GM06990 (cell line): ENCODE measurements at regions not wholly inside any gene's neighbourhood (a gene's known extent, or its start where the extent isn't known, plus 50 kb on each side); places are given as distances from the start of the nearest gene placed in this dataset.
"Not testable (repeated sequence)": the region's sequence is repeated elsewhere in the genome, so short reads cannot be mapped to it uniquely, and the experiment has no call there.

ENCODE experiments used
- DNase-seq: peaks from one replicate; pipeline ENCODE4 v3.0.0-alpha.2; 2011; ENCODE audit not compliant: insufficient read length; ENCODE audit errors: extremely low read depth
- H3K27me3 ChIP-seq: replicated peaks from 2 replicates; pipeline ENCODE4 v1.6.0; 2011; ENCODE audit warnings: low read length; ENCODE audit not compliant: control insufficient read depth, insufficient read depth
- H3K36me3 ChIP-seq: 2 replicates; pipeline ENCODE4 v1.5.1; 2011; ENCODE audit warnings: low read length; ENCODE audit not compliant: control insufficient read depth, insufficient read depth
- H3K4me3 ChIP-seq: replicated peaks from 2 replicates; pipeline ENCODE4 v1.5.1; 2011; ENCODE audit warnings: low read depth, mild to moderate bottlenecking, control low read depth, low read length
- TF ChIP-seq, protein P1 (sequence below): IDR thresholded peaks from 2 replicates; pipeline ENCODE4 v1.5.1; 2011; ENCODE audit warnings: low read length, control low read depth, mild to moderate bottlenecking, inconsistent platforms; ENCODE audit not compliant: insufficient read depth, poor library complexity, severe bottlenecking

DNA sequence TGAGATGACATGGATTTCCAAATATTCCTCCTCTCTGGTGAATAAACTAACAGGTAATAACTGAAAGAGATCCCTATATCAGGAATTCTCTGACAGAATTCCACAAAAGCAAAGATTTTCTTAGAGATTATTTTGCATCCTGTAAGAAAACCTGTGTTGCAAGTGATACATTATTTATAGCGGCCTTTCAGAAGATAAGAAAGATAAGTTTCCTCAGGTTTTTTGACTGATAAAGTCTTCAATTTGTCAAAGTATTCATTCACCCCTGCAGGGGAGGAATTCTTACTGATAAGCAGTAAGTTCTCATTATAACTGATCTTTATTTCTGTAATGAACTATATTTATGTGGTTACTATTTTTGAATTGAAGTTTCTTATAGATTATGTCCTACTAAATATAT lies 554.0 kb downstream of the ARL4A start:
- DNase-seq = no peak
- Histone ChIP-seq H3K36me3 (no peaks in the 10 kb centered on the region), H3K4me3 (no peak overlapping the region), H3K27me3 (no peaks in the 10 kb centered on the region)
- TF ChIP-seq, protein P1, sequence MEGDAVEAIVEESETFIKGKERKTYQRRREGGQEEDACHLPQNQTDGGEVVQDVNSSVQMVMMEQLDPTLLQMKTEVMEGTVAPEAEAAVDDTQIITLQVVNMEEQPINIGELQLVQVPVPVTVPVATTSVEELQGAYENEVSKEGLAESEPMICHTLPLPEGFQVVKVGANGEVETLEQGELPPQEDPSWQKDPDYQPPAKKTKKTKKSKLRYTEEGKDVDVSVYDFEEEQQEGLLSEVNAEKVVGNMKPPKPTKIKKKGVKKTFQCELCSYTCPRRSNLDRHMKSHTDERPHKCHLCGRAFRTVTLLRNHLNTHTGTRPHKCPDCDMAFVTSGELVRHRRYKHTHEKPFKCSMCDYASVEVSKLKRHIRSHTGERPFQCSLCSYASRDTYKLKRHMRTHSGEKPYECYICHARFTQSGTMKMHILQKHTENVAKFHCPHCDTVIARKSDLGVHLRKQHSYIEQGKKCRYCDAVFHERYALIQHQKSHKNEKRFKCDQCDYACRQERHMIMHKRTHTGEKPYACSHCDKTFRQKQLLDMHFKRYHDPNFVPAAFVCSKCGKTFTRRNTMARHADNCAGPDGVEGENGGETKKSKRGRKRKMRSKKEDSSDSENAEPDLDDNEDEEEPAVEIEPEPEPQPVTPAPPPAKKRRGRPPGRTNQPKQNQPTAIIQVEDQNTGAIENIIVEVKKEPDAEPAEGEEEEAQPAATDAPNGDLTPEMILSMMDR = no peak

DNA sequence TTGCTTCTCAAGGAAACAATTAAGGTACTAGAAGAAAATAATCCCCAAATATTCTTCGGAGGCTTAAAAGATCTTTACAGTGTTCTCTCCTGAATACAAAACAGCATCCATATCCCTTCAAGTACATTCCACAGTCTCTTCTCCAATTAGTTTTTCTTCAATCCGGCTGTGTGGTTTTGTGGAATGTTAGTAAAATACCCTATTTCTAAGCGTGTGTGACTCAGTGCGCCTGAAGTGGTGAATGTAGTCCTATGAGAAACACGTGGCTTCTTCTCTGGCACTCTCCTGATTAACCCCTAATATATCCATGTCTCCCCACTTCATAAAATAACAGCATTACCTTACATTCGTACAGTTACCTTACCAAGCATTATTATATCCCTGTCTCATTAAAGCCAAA lies 570.2 kb downstream of the ARL4A start:
- Histone ChIP-seq H3K27me3 (no peaks in the 10 kb centered on the region), H3K4me3 (no peak overlapping the region), H3K36me3 (no peaks in the 10 kb centered on the region)
- no peak for DNase-seq
- TF ChIP-seq, protein P1 = no peak

DNA sequence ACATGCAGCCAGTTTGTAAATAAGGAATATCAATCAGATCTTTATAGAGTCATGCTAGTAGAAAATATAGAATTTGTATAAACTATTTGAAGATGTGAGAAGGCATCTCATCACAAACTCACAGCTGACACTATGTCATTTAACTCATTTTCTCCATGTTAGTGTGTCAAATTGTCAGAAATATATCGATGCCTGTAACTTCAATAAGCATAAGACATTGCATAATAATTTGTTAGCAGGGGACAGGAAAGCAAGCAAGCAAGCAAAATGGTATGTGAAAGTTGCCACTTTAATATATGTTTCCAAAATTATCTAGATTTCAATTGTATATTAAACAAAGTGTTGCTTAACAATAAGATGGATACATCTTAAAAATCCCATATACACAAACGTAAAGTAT lies 571.0 kb downstream of the ARL4A start:
- Histone ChIP-seq H3K4me3 (no peak overlapping the region), H3K27me3 (no peaks in the 10 kb centered on the region), H3K36me3 (no peaks in the 10 kb centered on the region)
- TF ChIP-seq, protein P1 = no peak
- DNase-seq = no peak

DNA sequence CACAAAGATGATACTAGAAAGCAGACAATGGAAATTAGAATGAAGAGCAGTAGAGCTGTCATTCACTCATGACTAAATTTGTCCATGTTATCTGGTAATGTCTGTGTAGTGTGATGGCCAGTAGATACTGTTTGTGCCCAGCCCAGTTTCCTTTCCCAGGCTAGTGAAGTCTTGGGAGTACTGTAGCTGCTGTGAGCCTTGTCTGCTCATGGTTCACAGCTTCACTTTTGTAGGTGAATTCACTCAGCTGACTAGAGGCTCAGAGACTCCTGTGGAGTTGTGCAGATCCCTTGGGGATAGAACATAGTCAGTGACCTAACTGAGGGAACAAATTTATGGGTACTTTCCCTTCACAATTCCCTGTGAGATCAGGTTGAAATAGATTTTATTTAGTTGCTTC lies 572.5 kb downstream of the ARL4A start:
- H3K27me3 ChIP-seq = no peaks in the 10 kb centered on the region
- H3K36me3 ChIP-seq = no peaks in the 10 kb centered on the region
- TF ChIP-seq, protein P1 = no peak
- DNase-seq = no peak
- no peak overlapping the region for H3K4me3 ChIP-seq

DNA sequence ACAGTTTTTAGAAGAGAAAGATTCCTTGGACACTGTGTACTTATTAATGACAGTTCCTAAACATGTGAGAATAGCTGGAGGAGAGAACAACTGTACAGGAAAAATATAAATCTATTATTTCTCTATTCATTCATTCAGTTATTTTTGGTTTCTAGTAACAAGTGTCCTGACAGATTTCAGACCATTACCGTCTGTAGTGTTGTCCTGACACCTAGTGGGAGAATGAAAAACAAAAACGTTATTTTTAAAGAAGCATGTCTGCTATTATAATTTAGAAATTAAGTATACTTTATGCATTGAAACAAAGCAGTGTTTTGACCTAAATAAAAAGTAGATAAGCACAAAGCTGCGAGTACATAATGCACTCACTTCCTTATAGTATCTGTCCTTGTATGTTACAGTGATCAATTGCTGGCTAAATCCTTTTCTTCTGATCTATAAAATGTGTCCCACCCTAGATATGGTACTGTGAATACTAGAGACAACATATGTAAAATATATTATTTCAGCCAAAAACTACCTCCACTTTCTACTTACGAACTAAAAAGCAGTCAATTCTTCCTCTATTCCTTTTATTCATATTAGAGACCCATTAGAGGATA lies 575.6 kb downstream of the ARL4A start:
- Histone ChIP-seq H3K36me3 (no peaks in the 10 kb centered on the region), H3K4me3 (no peak overlapping the region), H3K27me3 (no peaks in the 10 kb centered on the region)
- no peak for DNase-seq
- TF ChIP-seq, protein P1 = no peak

DNA sequence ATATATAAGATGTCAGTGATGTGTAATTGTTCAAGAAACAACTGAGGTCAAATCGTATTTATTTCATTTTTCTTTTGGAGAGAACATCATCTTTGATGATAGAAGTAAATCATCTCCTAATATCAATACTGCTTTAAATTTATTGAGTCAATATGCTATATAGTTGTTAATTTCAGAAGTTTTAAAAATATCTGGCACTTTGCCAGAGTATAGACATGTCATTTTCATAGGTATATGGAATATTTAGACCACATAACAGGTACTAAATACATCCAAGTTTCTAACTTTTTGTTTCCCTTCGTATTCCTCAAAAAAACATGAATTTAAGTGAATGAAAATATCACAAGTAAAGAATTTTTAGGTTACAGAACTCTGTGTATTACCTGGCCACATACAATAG lies 577.8 kb downstream of the ARL4A start:
- no peaks in the 10 kb centered on the region for H3K36me3 ChIP-seq
- H3K4me3 ChIP-seq = no peak overlapping the region
- no peaks in the 10 kb centered on the region for H3K27me3 ChIP-seq
- TF ChIP-seq, protein P1 = no peak
- DNase-seq = no peak

DNA sequence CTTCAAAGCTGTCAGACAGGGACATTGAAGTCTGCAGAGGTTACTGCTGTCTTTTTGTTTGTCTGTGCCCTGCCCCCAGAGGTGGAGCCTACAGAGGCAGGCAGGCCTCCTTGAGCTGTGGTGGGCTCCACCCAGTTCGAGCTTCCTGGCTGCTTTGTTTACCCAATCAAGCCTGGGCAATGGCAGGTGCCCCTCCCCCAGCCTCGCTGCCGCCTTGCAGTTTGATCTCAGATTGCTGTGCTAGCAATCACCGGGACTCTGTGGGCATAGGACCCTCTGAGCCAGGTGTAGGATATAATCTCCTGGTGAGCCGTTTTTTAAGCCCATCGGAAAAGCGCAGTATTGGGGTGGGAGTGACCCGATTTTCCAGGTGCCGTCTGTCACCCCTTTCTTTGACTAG lies 586.8 kb downstream of the ARL4A start:
- not testable (repeated sequence) for H3K4me3 ChIP-seq, H3K27me3 ChIP-seq, DNase-seq, H3K36me3 ChIP-seq
